Ureter (tissue), 1 donor: ENCODE measurements at regions not wholly inside any gene's neighbourhood (a gene's known extent, or its start where the extent isn't known, plus 50 kb on each side); places are given as distances from the start of the nearest gene placed in this dataset.
"Not testable (repeated sequence)": the region's sequence is repeated elsewhere in the genome, so short reads cannot be mapped to it uniquely, and the experiment has no call there.

ENCODE experiments used
- DNase-seq: peaks from one replicate; pipeline ENCODE4 v3.0.0-alpha.2; 2020; ENCODE audit warnings: low spot score
- donor health status: DM: yes; HTN: yes; CAD: no.

DNA sequence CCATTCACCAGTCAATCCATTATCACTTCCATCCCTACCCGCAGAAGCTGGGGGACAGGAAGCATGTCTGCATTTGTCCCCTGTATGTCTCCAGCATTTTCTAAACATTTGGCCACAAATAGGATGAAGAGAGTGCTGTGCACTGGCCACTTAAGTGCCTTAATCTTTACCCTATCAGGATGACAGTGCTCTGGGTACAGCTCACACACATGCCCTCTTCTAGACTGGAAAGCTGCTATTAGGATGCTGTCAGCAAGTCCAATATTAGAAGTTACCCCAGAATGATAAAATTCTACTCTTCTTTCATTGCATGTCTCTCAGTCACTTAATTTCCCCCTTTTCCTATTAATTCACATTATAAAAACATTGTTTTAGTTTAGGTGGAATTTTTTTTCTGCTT lies 168.4 kb downstream of the RASEF start:
- no peak for DNase-seq

DNA sequence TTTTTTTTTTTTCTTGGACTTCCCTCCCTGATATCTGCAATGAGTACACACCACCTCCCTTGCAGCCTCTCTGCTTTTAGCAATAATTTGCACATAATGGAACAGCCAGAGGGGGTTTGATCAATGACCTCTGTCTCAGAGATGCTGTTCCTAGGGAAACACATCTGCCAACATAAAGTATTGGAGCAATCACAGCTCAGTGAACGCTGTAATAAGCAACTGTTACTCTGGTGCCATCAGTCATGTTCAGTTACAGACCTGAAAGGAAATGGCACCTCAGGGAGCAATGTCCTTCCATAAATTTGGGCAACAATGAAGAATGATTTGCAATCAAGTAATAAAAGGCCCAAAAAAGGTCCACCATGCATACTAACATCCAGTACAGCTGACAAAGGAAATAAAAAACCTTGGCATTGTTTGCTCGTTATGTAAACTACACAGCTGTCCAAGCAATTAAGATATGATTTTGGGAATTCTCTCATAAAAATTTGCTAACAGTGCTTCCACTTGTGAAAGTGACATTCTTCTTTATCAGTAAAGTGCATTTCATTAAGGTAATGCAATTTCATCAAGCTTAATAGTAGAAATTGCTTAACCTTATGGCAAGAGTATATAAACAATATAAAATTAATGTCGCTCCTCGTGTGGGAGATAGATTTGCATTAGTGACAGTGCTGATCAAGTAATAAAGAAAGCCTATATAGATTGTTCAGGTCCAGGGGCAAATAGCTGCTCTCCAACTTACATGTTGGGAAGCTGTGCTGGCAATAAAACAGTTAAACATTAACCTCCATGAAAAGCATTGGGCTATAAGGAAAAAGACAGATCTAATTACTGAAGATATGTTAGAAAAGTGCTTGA lies 167.8 kb downstream of the RASEF start:
- DNase-seq = no peak

DNA sequence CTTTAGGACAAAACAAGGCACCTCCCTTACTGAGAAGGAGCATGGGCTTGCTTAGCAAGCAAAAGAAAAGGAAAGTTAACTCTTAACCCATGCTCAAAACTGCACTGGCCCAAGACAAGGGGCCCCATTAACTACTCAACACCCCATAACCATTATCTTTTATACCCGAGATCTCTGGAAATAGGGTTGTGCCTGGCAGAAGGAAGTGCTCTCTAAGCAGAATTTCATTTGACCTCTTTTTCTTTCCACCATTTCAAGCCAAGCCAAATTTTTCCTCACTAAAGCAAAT lies 167.2 kb downstream of the RASEF start:
- no peak for DNase-seq

DNA sequence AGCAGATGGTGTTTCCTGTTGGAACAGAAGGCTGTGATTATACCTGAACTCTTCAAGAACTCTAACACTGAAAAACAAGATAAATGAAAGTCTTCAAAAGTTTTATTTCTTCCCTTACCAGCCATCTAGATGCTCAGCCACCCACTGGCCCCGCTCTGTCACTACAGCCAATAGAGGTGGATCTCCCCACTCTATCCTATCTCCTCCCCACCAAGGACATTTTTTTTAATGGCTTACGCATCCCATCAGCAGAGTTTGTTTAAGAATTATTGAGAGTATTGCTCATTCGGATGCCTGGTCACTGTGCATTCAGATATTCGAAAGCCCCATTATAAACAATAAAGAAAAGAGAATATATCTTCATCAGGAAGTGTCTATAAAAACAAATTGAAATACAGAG lies 159.4 kb downstream of the RASEF start:
- DNase-seq = no peak

DNA sequence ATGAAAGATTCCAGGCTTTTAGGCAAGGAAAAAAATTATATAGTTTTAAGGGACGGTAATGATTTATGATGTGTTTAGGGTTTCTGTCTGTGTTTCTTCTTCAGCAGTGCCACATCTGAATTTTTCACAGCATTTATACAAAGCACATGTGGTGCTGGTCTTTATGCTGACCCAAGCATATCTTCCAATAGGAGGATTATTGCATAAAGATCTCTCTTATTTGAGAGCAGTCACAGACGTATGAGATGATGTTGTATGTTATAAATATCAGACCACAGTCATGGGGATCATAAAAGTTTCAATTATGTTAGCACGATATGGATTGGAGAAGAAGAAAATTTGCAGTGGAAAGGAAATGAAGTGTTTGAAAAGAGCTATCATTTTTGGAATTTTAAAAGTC lies 150.9 kb downstream of the RASEF start:
- no peak for DNase-seq

DNA sequence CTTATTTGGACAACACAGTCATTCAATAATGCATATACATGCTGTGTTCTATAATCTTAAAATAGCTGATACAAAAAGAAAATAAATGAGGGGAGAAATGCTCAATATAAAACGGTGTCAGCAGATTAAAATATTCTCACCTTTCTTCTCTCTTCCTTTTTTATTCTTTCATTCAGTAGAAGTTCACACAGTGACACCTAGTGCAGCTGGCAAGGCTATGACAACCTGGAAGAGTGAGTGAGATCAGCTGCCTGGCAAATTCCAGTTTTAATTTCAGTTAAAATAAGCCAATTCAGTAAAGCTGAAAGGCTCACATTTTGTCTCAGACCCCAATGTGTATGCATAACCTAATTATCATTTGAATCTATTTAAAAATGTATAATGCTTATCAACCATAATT lies 150.3 kb downstream of the RASEF start:
- DNase-seq = no peak

DNA sequence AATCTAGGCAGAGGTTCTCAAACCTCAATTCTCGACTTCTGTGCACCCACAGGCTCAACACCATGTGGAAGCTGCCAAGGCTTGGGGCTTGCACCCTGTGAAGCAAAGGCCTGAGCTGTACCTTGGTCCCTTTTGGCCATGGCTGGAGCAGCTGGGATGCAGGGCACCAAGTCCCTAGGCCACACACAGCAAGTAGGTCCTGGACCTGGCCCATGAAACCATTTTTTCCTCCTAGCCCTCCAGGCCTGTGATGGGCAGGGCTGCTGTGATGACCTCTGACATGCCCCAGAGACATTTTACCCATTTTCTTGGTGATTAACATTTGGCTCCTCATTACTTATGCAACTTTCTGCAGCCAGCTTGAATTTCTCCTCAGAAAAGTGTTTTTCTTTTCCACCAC lies 146.7 kb downstream of the RASEF start:
- DNase-seq = not testable (repeated sequence)

DNA sequence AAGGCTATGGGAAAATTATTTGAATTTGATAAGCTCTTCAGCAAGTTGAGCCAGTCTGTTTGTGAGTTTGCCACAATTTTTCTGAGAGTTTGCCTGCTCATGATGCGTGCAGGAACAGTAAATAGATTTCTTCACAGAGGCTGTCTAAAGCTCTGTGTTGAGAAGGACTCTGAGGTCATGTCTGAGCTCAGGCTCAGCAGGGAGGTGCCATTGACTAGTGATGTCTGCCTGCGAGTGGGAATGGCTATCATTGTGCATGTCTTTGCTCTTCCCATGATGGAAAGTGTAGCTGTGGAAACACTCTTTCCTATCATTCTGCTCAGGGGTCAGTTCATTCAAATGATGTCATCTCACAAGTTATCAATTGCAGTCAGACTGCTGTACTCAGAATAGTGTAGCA lies 142.8 kb downstream of the RASEF start:
- DNase-seq = no peak

DNA sequence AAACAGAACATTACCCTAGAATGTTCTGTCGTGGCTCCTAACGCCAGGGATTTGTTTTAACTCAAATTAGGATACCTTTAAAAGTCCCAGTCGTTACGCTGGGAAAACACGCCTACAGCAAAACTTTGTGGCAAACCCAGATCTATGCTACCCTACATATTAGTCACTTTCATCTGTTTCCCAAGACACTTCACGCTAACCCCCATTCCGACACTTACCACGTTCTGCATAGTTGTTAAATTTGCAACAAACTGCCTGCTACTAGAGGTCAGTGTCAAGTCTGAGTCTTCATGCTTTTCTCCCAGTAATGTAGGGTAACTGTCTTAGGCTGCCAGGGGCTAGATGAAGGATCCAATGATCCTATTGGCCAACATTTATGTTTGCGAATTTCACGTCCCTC lies 140.3 kb downstream of the RASEF start:
- no peak for DNase-seq

DNA sequence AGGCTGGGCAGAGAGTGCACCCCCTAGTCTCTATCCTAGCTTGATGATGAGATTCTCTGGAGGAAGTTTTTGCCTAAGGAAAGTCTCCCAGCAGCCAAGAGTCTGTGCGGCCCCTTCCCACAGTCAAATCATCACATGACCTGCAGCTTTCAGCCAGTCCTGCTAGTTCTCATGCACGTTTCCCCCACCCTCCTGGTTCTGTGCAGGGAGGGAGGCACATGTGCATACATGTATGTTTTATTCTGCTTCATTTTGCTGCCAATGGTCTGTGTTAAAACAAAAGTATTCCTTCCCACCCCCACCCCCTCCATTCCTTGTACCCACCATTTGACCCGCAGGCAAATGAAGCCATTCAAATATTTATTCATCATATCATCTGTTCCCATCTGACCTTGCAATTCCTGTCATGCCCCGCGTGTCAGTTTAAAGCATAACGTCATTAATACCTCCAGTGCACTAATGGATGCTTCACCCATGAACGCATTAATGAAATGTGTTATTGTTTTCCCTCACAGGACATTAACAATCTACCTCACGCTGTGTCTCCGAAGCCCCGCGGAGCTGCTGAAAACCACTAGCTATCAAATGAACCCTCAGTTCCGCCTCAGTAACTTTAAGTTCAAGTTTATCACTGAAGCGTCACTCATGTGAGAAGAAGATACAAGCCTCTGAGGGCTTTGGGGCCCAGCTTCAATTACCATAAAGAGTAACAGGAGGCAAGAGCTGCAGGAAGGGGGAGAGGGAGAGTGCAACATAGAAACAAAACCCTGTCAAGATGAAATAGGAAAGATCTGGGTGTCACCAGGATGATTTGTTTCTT lies 139.6 kb downstream of the RASEF start:
- no peak for DNase-seq

DNA sequence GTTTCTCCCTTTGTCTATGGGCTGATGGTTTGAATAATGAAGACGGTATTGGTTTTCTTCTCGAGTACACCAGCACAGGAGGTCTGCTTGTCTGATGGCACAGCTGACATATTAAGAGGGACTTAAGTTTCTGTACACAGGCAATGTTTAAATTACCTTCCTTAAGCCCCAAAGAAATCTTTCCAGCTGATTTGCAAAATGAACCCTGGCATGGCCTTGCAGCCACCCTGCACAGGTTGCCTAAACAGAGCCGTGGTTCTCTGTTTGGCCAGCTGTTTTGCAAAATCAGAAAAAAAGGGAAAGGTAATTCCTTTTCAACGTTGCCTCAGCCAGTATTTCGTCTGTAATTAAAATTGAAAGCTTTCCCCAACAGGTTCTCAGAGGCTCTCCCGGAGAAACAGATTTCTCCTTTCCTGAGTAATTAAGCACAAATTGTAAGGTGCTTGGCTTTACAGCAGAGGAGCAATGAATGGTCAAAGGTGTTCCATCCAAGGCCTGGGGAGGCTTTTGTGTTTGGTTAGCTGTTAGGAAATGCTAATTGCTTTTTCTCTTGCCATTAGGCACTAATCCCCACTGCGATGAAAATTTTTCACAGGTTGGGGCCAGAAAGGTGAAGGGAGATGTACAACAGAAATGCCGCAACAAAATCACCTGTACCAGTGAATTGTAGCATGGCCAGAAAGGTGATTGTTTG lies 138.9 kb downstream of the RASEF start:
- DNase-seq = no peak
